ENCODE measurements at regions not wholly inside any gene's neighbourhood (a gene's known extent, or its start where the extent isn't known, plus 50 kb on each side); places are given as distances from the start of the nearest gene placed in this dataset.

GRCh38 chr6:168239044-168239773, 80.4 kb downstream of the DACT2 start:
- Histone ChIP-seq H2BK5ac (ENCODE audit: insufficient read length, low read length) (no peak overlapping the region), H2BK120ac (ENCODE audit: low read depth, low read length, poor library complexity, severe bottlenecking) (no peak overlapping the region), H3K4me2 (ENCODE audit: insufficient read depth, insufficient read length, low read length) (no peak overlapping the region), H4K20me1 (ENCODE audit: control insufficient read depth, insufficient read depth, insufficient read length) (no peaks in the 10 kb centered on the region), H3K9ac (ENCODE audit: extremely low read depth, insufficient read length, low read length) (no peak overlapping the region), H3K9me3 (ENCODE audit: control insufficient read depth, low read depth, low read length) (no peaks in the 10 kb centered on the region), H2BK15ac (ENCODE audit: low read depth, low read length) (no peak overlapping the region), H3K27me3 (ENCODE audit: insufficient read depth, low read length) (no peaks in the 10 kb centered on the region), H4K91ac (ENCODE audit: insufficient read length, low read depth, low read length) (no peak overlapping the region), H3K79me1 (ENCODE audit: insufficient read depth, low read depth, low read length, poor library complexity, severe bottlenecking) (no peaks in the 10 kb centered on the region), H2BK12ac (ENCODE audit: insufficient read length, low read depth, low read length) (no peak overlapping the region), H3K4me1 (ENCODE audit: insufficient read depth, low read length) (no peaks in the 10 kb centered on the region), H3K23ac (ENCODE audit: insufficient read length, low read depth, low read length) (no peak overlapping the region), H3K27ac (ENCODE audit: insufficient read length, low read depth, low read length) (no peak overlapping the region), H3K23me2 (ENCODE audit: insufficient read length, low read depth, low read length, poor library complexity, severe bottlenecking) (no peaks in the 10 kb centered on the region), H4K5ac (ENCODE audit: insufficient read length, low read depth, low read length) (no peak overlapping the region), H3K18ac (ENCODE audit: insufficient read length, low read depth, low read length) (no peak overlapping the region), H3T11ph (ENCODE audit: low read length) (no peak overlapping the region), H3K4ac (ENCODE audit: low read depth, low read length) (no peak overlapping the region), H2AFZ (ENCODE audit: low read length) (no peak overlapping the region), H2AK5ac (ENCODE audit: insufficient read length, low read length) (no peak overlapping the region), H3K56ac (ENCODE audit: insufficient read length, low read depth, low read length) (peak overlapping the region; percentile 56), H3K14ac (ENCODE audit: insufficient read depth, low read length) (no peak overlapping the region; the same call in 1 of the 2 replicates), H2BK20ac (ENCODE audit: low read depth, low read length, poor library complexity, severe bottlenecking) (no peak overlapping the region), H3K79me2 (ENCODE audit: insufficient read depth, low read length) (no peaks in the 10 kb centered on the region), H4K8ac (replicated peaks; ENCODE audit: insufficient read length, low read depth, low read length) (no peak overlapping the region)
- H3K27ac Mint-ChIP-seq, result 0 out of 7 replicates have a peak overlapping the region, but pooled peaks of 1 of the 3 experiments have one; percentile 14
- H3K4me1 Mint-ChIP-seq, result peaks cover 2 to 6% of the 10 kb centered on the region in 2 experiments; a peak in 1 of 4 replicates
- H3K9me3 Mint-ChIP-seq, result no peaks in the 10 kb centered on the region
- WGBS (ENCODE audit: extremely low coverage, insufficient read length, low lambda C conversion rate), result no CpG with 5 or more reads among the region's 21 CpGs
- no peak for TF ChIP-seq CTCF (conservative IDR thresholded peaks at IDR 0.05)
- DNase-seq, result no peak
- H3K27me3 Mint-ChIP-seq (ENCODE audit: low read depth), result no peaks in the 10 kb centered on the region; the same call in 1 of the 2 replicates
- H3K4me3 Mint-ChIP-seq, result no peak overlapping the region
- H3K36me3 Mint-ChIP-seq (ENCODE audit: insufficient read depth in 1 of 3, low read depth in 3 of 3), result no peaks in the 10 kb centered on the region; a peak in 1 of 7 replicates
